ENCODE measurements at regions not wholly inside any gene's neighbourhood (a gene's known extent, or its start where the extent isn't known, plus 50 kb on each side); places are given as distances from the start of the nearest gene placed in this dataset.

GRCh38 chr6:21335591-21335990, 258.0 kb upstream of the SOX4 start:
- TF ChIP-seq CTCF (IDR thresholded peaks at IDR 0.05) (no peak), POLR2A (IDR thresholded peaks at IDR 0.05) (no peak)
